SK-N-SH treated with all-trans-retinoic acid at 6 μM for 48 hours (cell line): ENCODE measurements at regions not wholly inside any gene's neighbourhood (a gene's known extent, or its start where the extent isn't known, plus 50 kb on each side); places are given as distances from the start of the nearest gene placed in this dataset.

Source experiments
- ATAC-seq: fragments of 200-7000 bp; cut with Tn5 transposase; 3 replicates; pipeline ENCODE4 v1.9.1; 2020; ENCODE audit warnings: mild to moderate bottlenecking, moderate library complexity
- ARNTL ChIP-seq: fragments of 450-650 bp; formaldehyde crosslinking; IDR thresholded peaks from 2 replicates; pipeline ENCODE4 v1.5.0; 2020; ENCODE audit warnings: low read depth, mild to moderate bottlenecking, moderate library complexity, borderline replicate concordance
- BACH2 ChIP-seq: fragments of 250-450 bp; sonication (Bioruptor Pico); IDR thresholded peaks from 2 replicates; pipeline ENCODE4 v1.9.0; 2021; ENCODE audit warnings: mild to moderate bottlenecking, borderline replicate concordance
- CREB5 ChIP-seq: fragments of 250-450 bp; sonication (Bioruptor Pico); IDR thresholded peaks from 2 replicates; pipeline ENCODE4 v1.5.1; 2020; ENCODE audit warnings: low read depth, mild to moderate bottlenecking, moderate library complexity
- CSDC2 ChIP-seq: fragments of 250-450 bp; sonication (Bioruptor Pico); IDR thresholded peaks from 2 replicates; pipeline ENCODE4 v1.5.0; 2020; ENCODE audit warnings: mild to moderate bottlenecking, moderate library complexity
- CSRNP3 ChIP-seq: fragments of 250-450 bp; sonication (Bioruptor Pico); IDR thresholded peaks from 2 replicates; pipeline ENCODE4 v1.5.1; 2021; ENCODE audit warnings: mild to moderate bottlenecking, moderate library complexity
- ESRRG ChIP-seq: fragments of 250-450 bp; sonication (Bioruptor Pico); IDR thresholded peaks from 2 replicates; pipeline ENCODE4 v1.6.1; 2021; ENCODE audit warnings: mild to moderate bottlenecking
- GLIS3 ChIP-seq: fragments of 250-450 bp; sonication (Bioruptor Pico); IDR thresholded peaks from 2 replicates; pipeline ENCODE4 v1.5.0; 2020; ENCODE audit warnings: mild to moderate bottlenecking, moderate library complexity
- ISL1 ChIP-seq: fragments of 250-450 bp; sonication (Bioruptor Pico); IDR thresholded peaks from 2 replicates; pipeline ENCODE4 v2.1.2; 2022; ENCODE audit warnings: mild to moderate bottlenecking, moderate library complexity
- OSR1 ChIP-seq: fragments of 250-450 bp; sonication (Bioruptor Pico); IDR thresholded peaks from 2 replicates; pipeline ENCODE4 v1.8.0; 2022; ENCODE audit warnings: moderate library complexity, mild to moderate bottlenecking, inconsistent platforms
- PATZ1 ChIP-seq: fragments of 250-450 bp; sonication (Bioruptor Pico); IDR thresholded peaks from 2 replicates; pipeline ENCODE4 v1.8.0; 2020; ENCODE audit warnings: mild to moderate bottlenecking, moderate library complexity, borderline replicate concordance
- POU6F1 ChIP-seq: fragments of 250-450 bp; sonication (Bioruptor Pico); IDR thresholded peaks from 2 replicates; pipeline ENCODE4 v1.8.0; 2021; ENCODE audit warnings: low read depth, mild to moderate bottlenecking, moderate library complexity, borderline replicate concordance
- PPARA ChIP-seq: fragments of 250-450 bp; sonication (Bioruptor Pico); IDR thresholded peaks from 2 replicates; pipeline ENCODE4 v1.5.0; 2020; ENCODE audit warnings: mild to moderate bottlenecking, borderline replicate concordance
- RARB ChIP-seq: fragments of 250-450 bp; sonication (Bioruptor Pico); IDR thresholded peaks from 2 replicates; pipeline ENCODE4 v1.8.0; 2021; ENCODE audit warnings: mild to moderate bottlenecking, moderate library complexity
- SNAI2 ChIP-seq: fragments of 250-450 bp; sonication (Bioruptor Pico); IDR thresholded peaks from 2 replicates; pipeline ENCODE4 v1.5.0; 2020; ENCODE audit warnings: mild to moderate bottlenecking, moderate library complexity
- TCF4 ChIP-seq: fragments of 250-450 bp; sonication (Bioruptor Pico); IDR thresholded peaks from 2 replicates; pipeline ENCODE4 v1.8.0; 2021; ENCODE audit warnings: mild to moderate bottlenecking, moderate library complexity, borderline replicate concordance
- TOX ChIP-seq: fragments of 250-450 bp; sonication (Bioruptor Pico); IDR thresholded peaks from 2 replicates; pipeline ENCODE4 v1.8.0; 2021; ENCODE audit warnings: mild to moderate bottlenecking, moderate library complexity, borderline replicate concordance
- TSHZ2 ChIP-seq: fragments of 250-450 bp; sonication (Bioruptor Pico); IDR thresholded peaks from 2 replicates; pipeline ENCODE4 v1.5.0; 2020; ENCODE audit warnings: mild to moderate bottlenecking, moderate library complexity
- ZFP3 ChIP-seq: fragments of 250-450 bp; sonication (Bioruptor Pico); IDR thresholded peaks from 2 replicates; pipeline ENCODE4 v1.5.0; 2020; ENCODE audit warnings: mild to moderate bottlenecking, moderate library complexity
- ZFP30 ChIP-seq: fragments of 450-650 bp; formaldehyde crosslinking; IDR thresholded peaks from 2 replicates; pipeline ENCODE4 v1.5.0; 2022; ENCODE audit warnings: mild to moderate bottlenecking, moderate library complexity
- ZNF565 ChIP-seq: fragments of 450-650 bp; formaldehyde crosslinking; conservative IDR thresholded peaks from 2 replicates; pipeline ENCODE4 v1.5.0; 2020; ENCODE audit warnings: low read depth, mild to moderate bottlenecking, moderate library complexity
- ZNF70 ChIP-seq: fragments of 450-650 bp; formaldehyde crosslinking; IDR thresholded peaks from 2 replicates; pipeline ENCODE4 v1.5.0; 2020; ENCODE audit warnings: mild to moderate bottlenecking, moderate library complexity
- ZNF8 ChIP-seq: fragments of 450-650 bp; formaldehyde crosslinking; IDR thresholded peaks from 2 replicates; pipeline ENCODE4 v1.5.0; 2020; ENCODE audit warnings: mild to moderate bottlenecking, moderate library complexity

GRCh38 chr14:86955771-86956354 is 1037.1 kb downstream of the GALC start (continued):
- TF ChIP-seq POU6F1 (CRISPR knock-in tag): no peak
- TF ChIP-seq PPARA (CRISPR knock-in tag): no peak

- TF ChIP-seq ESRRG (CRISPR knock-in tag) (no peak), RARB (CRISPR knock-in tag) (no peak), TSHZ2 (CRISPR knock-in tag) (no peak), TCF4 (CRISPR knock-in tag) (no peak), CSRNP3 (CRISPR knock-in tag) (no peak), ZNF70 (CRISPR knock-in tag) (no peak), BACH2 (CRISPR knock-in tag) (no peak), TOX (no peak), ZFP30 (CRISPR knock-in tag) (no peak), ISL1 (CRISPR knock-in tag) (no peak), POU6F1 (CRISPR knock-in tag) (no peak), ZFP3 (CRISPR knock-in tag) (no peak), ZNF565 (no peak), PATZ1 (CRISPR knock-in tag) (no peak), PPARA (CRISPR knock-in tag) (no peak), GLIS3 (CRISPR knock-in tag) (no peak), SNAI2 (CRISPR knock-in tag) (no peak), CSDC2 (CRISPR knock-in tag) (no peak), ARNTL (CRISPR knock-in tag) (no peak), ZNF8 (CRISPR knock-in tag) (no peak)
- ATAC-seq: no peak
Observed at GRCh38 chr14:86954623-86955022, 1038.4 kb downstream of the GALC start.

GRCh38 chr14:86946446-86946845 is 1046.5 kb downstream of the GALC start:
- ATAC-seq: no peak
- no peak for TF ChIP-seq PATZ1 (CRISPR knock-in tag)
- no peak for TF ChIP-seq TOX
- no peak for TF ChIP-seq CREB5
- TF ChIP-seq CSDC2 (CRISPR knock-in tag): no peak
- TF ChIP-seq RARB (CRISPR knock-in tag): no peak
- no peak for TF ChIP-seq TCF4 (CRISPR knock-in tag)
- no peak for TF ChIP-seq GLIS3 (CRISPR knock-in tag)
- no peak for TF ChIP-seq OSR1 (CRISPR knock-in tag)
- TF ChIP-seq CSRNP3 (CRISPR knock-in tag): no peak
